ENCODE measurements at regions not wholly inside any gene's neighbourhood (a gene's known extent, or its start where the extent isn't known, plus 50 kb on each side); places are given as distances from the start of the nearest gene placed in this dataset.

GRCh38 chr6:133608620-133609019 lies 280.3 kb upstream of the TCF21 start:
- TF ChIP-seq, protein P1, sequence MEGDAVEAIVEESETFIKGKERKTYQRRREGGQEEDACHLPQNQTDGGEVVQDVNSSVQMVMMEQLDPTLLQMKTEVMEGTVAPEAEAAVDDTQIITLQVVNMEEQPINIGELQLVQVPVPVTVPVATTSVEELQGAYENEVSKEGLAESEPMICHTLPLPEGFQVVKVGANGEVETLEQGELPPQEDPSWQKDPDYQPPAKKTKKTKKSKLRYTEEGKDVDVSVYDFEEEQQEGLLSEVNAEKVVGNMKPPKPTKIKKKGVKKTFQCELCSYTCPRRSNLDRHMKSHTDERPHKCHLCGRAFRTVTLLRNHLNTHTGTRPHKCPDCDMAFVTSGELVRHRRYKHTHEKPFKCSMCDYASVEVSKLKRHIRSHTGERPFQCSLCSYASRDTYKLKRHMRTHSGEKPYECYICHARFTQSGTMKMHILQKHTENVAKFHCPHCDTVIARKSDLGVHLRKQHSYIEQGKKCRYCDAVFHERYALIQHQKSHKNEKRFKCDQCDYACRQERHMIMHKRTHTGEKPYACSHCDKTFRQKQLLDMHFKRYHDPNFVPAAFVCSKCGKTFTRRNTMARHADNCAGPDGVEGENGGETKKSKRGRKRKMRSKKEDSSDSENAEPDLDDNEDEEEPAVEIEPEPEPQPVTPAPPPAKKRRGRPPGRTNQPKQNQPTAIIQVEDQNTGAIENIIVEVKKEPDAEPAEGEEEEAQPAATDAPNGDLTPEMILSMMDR (IDR thresholded peaks at IDR 0.05): no peak
- Histone ChIP-seq H3K27ac (no peak overlapping the region), H3K4me3 (ENCODE audit: low read depth in 1 of 2, low read length in 1 of 2) (no peak overlapping the region), H3K36me3 (no peaks in the 10 kb centered on the region), H3K9me3 (no peaks in the 10 kb centered on the region), H3K27me3 (no peaks in the 10 kb centered on the region), H3K4me1 (ENCODE audit: control insufficient read depth in 1 of 2, insufficient read depth in 1 of 2, low read depth in 1 of 2, low read length in 1 of 2) (no peaks in the 10 kb centered on the region)

GRCh38 chr6:133609415-133610226 lies 279.3 kb upstream of the TCF21 start:
- H3K9me3 ChIP-seq: no peaks in the 10 kb centered on the region
- H3K27ac ChIP-seq: no peak overlapping the region
- no peaks in the 10 kb centered on the region for H3K27me3 ChIP-seq
- H3K36me3 ChIP-seq: no peaks in the 10 kb centered on the region
- no peak overlapping the region for H3K4me3 ChIP-seq (ENCODE audit: low read depth in 1 of 2, low read length in 1 of 2)
- H3K4me1 ChIP-seq (ENCODE audit: control insufficient read depth in 1 of 2, insufficient read depth in 1 of 2, low read depth in 1 of 2, low read length in 1 of 2): no peaks in the 10 kb centered on the region
- TF ChIP-seq, protein P1 (IDR thresholded peaks at IDR 0.05): no peak

- no peak overlapping the region for H3K4me3 ChIP-seq (ENCODE audit: low read depth in 1 of 2, low read length in 1 of 2)
- no peak overlapping the region for H3K27ac ChIP-seq
- no peaks in the 10 kb centered on the region for H3K27me3 ChIP-seq
- H3K36me3 ChIP-seq: no peaks in the 10 kb centered on the region
- TF ChIP-seq, protein P1 (IDR thresholded peaks at IDR 0.05): no peak
- no peaks in the 10 kb centered on the region for H3K4me1 ChIP-seq (ENCODE audit: control insufficient read depth in 1 of 2, insufficient read depth in 1 of 2, low read depth in 1 of 2, low read length in 1 of 2)
- no peaks in the 10 kb centered on the region for H3K9me3 ChIP-seq
Measured at GRCh38 chr6:133610227-133610840, 278.6 kb upstream of the TCF21 start.

- H3K27ac ChIP-seq: no peak overlapping the region
- H3K9me3 ChIP-seq: no peaks in the 10 kb centered on the region
- TF ChIP-seq, protein P1 (IDR thresholded peaks at IDR 0.05): no peak
- H3K4me3 ChIP-seq (ENCODE audit: low read depth in 1 of 2, low read length in 1 of 2): no peak overlapping the region
- H3K4me1 ChIP-seq (ENCODE audit: control insufficient read depth in 1 of 2, insufficient read depth in 1 of 2, low read depth in 1 of 2, low read length in 1 of 2): no peaks in the 10 kb centered on the region
- H3K36me3 ChIP-seq: no peaks in the 10 kb centered on the region
- no peaks in the 10 kb centered on the region for H3K27me3 ChIP-seq
Measured at GRCh38 chr6:133610971-133611370, 277.9 kb upstream of the TCF21 start.

DNA sequence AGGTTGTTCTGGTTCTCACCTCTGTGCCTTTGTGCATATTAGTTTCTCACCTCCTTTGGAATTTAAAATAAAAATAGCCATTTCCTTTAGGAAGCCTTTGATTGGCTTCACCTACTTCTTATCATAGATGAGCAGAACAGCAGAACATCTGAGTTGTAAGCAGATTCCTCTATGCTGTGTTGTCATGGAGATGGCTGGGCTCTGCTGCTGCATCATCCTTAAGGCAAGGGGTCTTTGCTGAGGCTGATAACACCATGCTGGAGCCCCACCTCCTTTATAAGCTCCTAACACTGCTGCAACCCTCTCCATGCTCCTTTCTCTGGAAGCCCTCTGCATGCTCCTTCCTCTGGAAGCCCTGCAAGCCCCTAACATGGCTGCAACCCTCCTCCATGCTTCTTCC lies 276.5 kb upstream of the TCF21 start:
- Histone ChIP-seq H3K36me3 (no peaks in the 10 kb centered on the region), H3K27ac (no peak overlapping the region), H3K27me3 (no peaks in the 10 kb centered on the region), H3K4me3 (ENCODE audit: low read depth in 1 of 2, low read length in 1 of 2) (no peak overlapping the region), H3K9me3 (no peaks in the 10 kb centered on the region), H3K4me1 (ENCODE audit: control insufficient read depth in 1 of 2, insufficient read depth in 1 of 2, low read depth in 1 of 2, low read length in 1 of 2) (no peaks in the 10 kb centered on the region)
- TF ChIP-seq, protein P1 (IDR thresholded peaks at IDR 0.05): no peak
